ENCODE measurements at regions not wholly inside any gene's neighbourhood (a gene's known extent, or its start where the extent isn't known, plus 50 kb on each side); places are given as distances from the start of the nearest gene placed in this dataset.
A peak's percentile ranks its signal among the peaks of the same experiment; 100 is the strongest.
"Not testable (repeated sequence)": the region's sequence is repeated elsewhere in the genome, so short reads cannot be mapped to it uniquely, and the experiment has no call there.

- no peak for DNase-seq (ENCODE audit: low read depth in 2 of 2)
Observed at GRCh38 chr13:94824601-94825000, 112.3 kb upstream of the SOX21 start.

GRCh38 chr13:94822356-94822755 is 110.0 kb upstream of the SOX21 start:
- no peak for DNase-seq (ENCODE audit: low read depth in 2 of 2)

- no peak for DNase-seq (ENCODE audit: low read depth in 2 of 2)
Observed at GRCh38 chr13:94816256-94816655, 103.9 kb upstream of the SOX21 start.

- no peak for DNase-seq (ENCODE audit: low read depth in 2 of 2)
Observed at GRCh38 chr13:94813920-94814475, 101.7 kb upstream of the SOX21 start.

- DNase-seq (ENCODE audit: low read depth in 2 of 2): no peak
Observed at GRCh38 chr13:94811753-94812152, 99.4 kb upstream of the SOX21 start.

- DNase-seq (ENCODE audit: low read depth in 2 of 2): peak; percentile 2 to 3
Observed at GRCh38 chr13:94800423-94800822, 88.1 kb upstream of the SOX21 start.

GRCh38 chr13:94799299-94799698 is 87.0 kb upstream of the SOX21 start:
- DNase-seq (ENCODE audit: low read depth in 2 of 2): no peak

- DNase-seq (ENCODE audit: low read depth in 2 of 2): no peak
Observed at GRCh38 chr13:94798738-94799137, 86.4 kb upstream of the SOX21 start.

GRCh38 chr13:94795292-94795691 is 82.9 kb upstream of the SOX21 start:
- DNase-seq (ENCODE audit: low read depth in 2 of 2): no peak

GRCh38 chr13:94786246-94786645 is 73.9 kb upstream of the SOX21 start:
- not testable (repeated sequence) for DNase-seq (ENCODE audit: low read depth in 2 of 2)

- peak in 1 of 2 donors; percentile 28 for DNase-seq (ENCODE audit: low read depth in 2 of 2)
Observed at GRCh38 chr13:94784066-94784465, 71.7 kb upstream of the SOX21 start.

GRCh38 chr13:94783489-94783888 is 71.1 kb upstream of the SOX21 start:
- no peak for DNase-seq (ENCODE audit: low read depth in 2 of 2)

- no peak for DNase-seq (ENCODE audit: low read depth in 2 of 2)
Observed at GRCh38 chr13:94780421-94780820, 68.1 kb upstream of the SOX21 start.

GRCh38 chr13:94778986-94779385 is 66.6 kb upstream of the SOX21 start:
- no peak for DNase-seq (ENCODE audit: low read depth in 2 of 2)

- DNase-seq (ENCODE audit: low read depth in 2 of 2): no peak
Observed at GRCh38 chr13:94778585-94778984, 66.2 kb upstream of the SOX21 start.

GRCh38 chr13:94776956-94777355 is 64.6 kb upstream of the SOX21 start:
- DNase-seq (ENCODE audit: low read depth in 2 of 2): no peak

GRCh38 chr13:94776300-94776699 is 64.0 kb upstream of the SOX21 start:
- no peak for DNase-seq (ENCODE audit: low read depth in 2 of 2)

GRCh38 chr13:94765814-94766213 is 53.5 kb upstream of the SOX21 start:
- DNase-seq (ENCODE audit: low read depth in 2 of 2): peak in 1 of 2 donors; percentile 3

GRCh38 chr13:94764576-94765321 is 52.4 kb upstream of the SOX21 start:
- no peak for DNase-seq (ENCODE audit: low read depth in 2 of 2)

Measured in lung microvascular endothelial cell (primary cell).